ENCODE measurements at regions not wholly inside any gene's neighbourhood (a gene's known extent, or its start where the extent isn't known, plus 50 kb on each side); places are given as distances from the start of the nearest gene placed in this dataset.

- TF ChIP-seq, protein P1, sequence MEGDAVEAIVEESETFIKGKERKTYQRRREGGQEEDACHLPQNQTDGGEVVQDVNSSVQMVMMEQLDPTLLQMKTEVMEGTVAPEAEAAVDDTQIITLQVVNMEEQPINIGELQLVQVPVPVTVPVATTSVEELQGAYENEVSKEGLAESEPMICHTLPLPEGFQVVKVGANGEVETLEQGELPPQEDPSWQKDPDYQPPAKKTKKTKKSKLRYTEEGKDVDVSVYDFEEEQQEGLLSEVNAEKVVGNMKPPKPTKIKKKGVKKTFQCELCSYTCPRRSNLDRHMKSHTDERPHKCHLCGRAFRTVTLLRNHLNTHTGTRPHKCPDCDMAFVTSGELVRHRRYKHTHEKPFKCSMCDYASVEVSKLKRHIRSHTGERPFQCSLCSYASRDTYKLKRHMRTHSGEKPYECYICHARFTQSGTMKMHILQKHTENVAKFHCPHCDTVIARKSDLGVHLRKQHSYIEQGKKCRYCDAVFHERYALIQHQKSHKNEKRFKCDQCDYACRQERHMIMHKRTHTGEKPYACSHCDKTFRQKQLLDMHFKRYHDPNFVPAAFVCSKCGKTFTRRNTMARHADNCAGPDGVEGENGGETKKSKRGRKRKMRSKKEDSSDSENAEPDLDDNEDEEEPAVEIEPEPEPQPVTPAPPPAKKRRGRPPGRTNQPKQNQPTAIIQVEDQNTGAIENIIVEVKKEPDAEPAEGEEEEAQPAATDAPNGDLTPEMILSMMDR (IDR thresholded peaks at IDR 0.05), result no peak
- TF ChIP-seq POLR2A (IDR thresholded peaks at IDR 0.05), result no peak
Observed at GRCh38 chr3:160134964-160135363, 90.3 kb upstream of the C3orf80 start.

Data from uterus (tissue), 2 donors.